ENCODE measurements at regions not wholly inside any gene's neighbourhood (a gene's known extent, or its start where the extent isn't known, plus 50 kb on each side); places are given as distances from the start of the nearest gene placed in this dataset.

DNA sequence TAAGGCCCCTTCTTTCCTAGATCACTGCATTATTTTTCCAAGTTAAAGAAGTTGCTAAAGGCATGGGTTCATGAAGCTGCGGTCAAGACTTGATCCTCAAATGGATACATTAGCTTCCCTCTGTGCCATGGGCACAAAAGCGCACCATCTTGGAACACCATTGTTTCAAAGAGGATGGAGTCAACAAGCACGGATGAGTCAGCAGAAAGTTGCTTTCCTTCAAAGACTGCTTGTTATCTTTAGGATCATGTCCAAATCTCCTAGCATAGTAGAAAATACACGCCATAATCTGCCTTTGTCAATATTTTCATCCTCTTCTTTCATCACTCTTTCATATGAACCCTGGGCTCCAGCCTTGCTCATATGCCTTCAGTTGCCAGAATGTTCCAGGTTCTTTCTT is 226.8 kb upstream of the GATB start:
- TF ChIP-seq ZFX (IDR thresholded peaks at IDR 0.05; ENCODE audit: borderline replicate concordance): no peak
- TF ChIP-seq CTCF (IDR thresholded peaks at IDR 0.05): no peak
- no peak overlapping the region for H3K27ac ChIP-seq

- TF ChIP-seq ZFX (IDR thresholded peaks at IDR 0.05; ENCODE audit: borderline replicate concordance): no peak
- no peak for TF ChIP-seq CTCF (IDR thresholded peaks at IDR 0.05)
- no peak overlapping the region for H3K27ac ChIP-seq
Measured at GRCh38 chr4:151983854-151984253, 223.0 kb upstream of the GATB start.

DNA sequence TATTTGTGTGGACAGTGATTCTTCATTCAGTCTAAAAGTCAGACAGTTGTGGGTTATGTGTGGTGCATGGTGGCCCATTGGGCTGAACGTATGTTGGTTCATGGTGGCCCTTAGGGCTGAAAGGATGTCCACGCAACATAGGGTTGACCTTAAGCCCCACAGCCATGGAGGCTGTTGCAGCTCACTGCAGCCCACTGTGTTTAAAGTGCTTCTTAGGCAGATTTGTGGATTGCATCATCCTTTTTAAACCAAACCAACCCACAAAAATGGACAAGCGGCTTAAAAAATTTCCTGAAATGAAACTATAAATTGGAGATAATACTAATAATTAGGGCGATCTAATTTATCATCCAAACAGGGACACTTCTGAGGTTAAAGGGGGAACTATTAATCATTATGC is 219.0 kb upstream of the GATB start:
- no peak for TF ChIP-seq CTCF (IDR thresholded peaks at IDR 0.05)
- no peak for TF ChIP-seq ZFX (IDR thresholded peaks at IDR 0.05; ENCODE audit: borderline replicate concordance)
- no peak overlapping the region for H3K27ac ChIP-seq

DNA sequence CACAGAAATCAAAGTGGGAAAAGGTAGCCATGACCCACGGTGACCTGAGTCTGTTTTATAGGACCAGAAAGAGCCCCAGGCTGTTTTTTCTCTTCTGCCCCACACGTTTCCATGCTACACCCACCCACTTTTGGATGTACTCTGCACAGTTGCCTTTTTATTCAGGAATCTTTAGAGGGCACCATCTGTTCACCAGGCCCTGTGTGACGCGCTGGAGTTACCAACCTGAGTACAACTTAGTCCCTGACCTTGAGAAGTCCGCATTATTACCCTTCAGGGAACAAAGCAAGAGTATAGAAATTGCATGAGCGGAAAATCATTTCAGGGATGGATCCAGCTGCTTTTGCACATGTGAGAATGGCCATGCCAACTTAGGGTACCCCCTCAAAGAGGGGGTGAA is 207.8 kb upstream of the GATB start:
- no peak overlapping the region for H3K27ac ChIP-seq
- TF ChIP-seq ZFX (IDR thresholded peaks at IDR 0.05; ENCODE audit: borderline replicate concordance): no peak
- TF ChIP-seq CTCF (IDR thresholded peaks at IDR 0.05): no peak

DNA sequence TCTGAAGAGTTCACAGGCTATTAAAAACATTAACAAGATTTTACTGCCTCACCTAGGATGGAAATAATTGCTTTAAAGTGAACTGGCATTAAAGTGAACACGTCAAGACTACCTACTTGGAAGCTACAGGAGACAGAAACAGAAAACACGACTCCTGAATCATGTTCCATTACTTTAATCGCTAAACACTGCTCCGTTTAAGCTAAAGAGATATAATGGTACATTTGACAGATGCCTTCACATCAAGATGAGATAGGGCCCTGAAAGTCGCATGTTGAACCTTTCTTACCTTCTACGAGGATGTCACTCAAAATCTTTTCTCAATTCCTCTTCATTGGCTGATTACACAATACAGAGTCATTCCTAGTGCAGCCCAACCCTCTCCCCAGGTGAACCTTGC is 206.3 kb upstream of the GATB start:
- TF ChIP-seq CTCF (IDR thresholded peaks at IDR 0.05): no peak
- no peak for TF ChIP-seq ZFX (IDR thresholded peaks at IDR 0.05; ENCODE audit: borderline replicate concordance)
- no peak overlapping the region for H3K27ac ChIP-seq

DNA sequence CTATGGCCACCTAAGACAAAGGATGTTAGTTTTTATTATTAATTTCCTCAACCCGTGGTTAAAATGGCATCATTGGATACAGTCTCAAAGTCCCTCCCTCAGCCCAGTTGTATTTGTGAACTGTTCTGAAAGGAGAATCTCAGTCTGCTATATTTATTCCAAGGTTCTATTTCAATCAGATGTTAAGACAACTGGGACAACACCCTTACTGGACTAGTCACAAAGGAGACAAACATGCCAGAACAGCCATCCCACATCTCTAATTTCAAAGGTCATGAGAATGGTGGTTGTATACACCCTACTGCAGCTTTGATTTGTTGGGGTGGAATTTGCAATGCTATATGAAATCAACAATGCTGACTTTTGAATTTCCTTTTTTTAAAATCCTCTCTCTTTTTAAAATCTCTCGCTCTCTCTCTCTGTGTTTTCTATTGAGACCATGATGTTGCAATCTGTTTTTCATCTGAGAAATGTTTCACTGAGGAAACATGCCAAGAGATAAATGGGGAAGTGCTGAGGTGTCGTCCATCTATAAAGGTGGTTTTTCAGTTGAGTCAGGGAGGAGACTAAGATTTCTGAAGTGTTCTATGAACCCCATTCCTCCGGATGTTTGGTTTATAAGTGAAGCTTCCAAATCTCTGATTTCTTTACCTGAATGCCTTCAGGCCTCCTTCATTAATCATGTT is 201.5 kb upstream of the GATB start:
- H3K27ac ChIP-seq: no peak overlapping the region
- TF ChIP-seq CTCF (IDR thresholded peaks at IDR 0.05): no peak
- no peak for TF ChIP-seq ZFX (IDR thresholded peaks at IDR 0.05; ENCODE audit: borderline replicate concordance)

- TF ChIP-seq CTCF (IDR thresholded peaks at IDR 0.05) (no peak), ZFX (IDR thresholded peaks at IDR 0.05; ENCODE audit: borderline replicate concordance) (no peak)
- no peak overlapping the region for H3K27ac ChIP-seq
Measured at GRCh38 chr4:151961456-151961855, 200.6 kb upstream of the GATB start.

All from 22Rv1 (cell line).